ENCODE measurements at regions not wholly inside any gene's neighbourhood (a gene's known extent, or its start where the extent isn't known, plus 50 kb on each side); places are given as distances from the start of the nearest gene placed in this dataset.

GRCh38 chr6:139943391-139943790 is 568.9 kb upstream of the CITED2 start:
- TF ChIP-seq CTCF (IDR thresholded peaks at IDR 0.05; ENCODE audit: poor library complexity) (no peak), EZH2 (IDR thresholded peaks at IDR 0.05; ENCODE audit: borderline replicate concordance) (no peak)

Data from hepatocyte (in vitro differentiated cells).